GM19438 (cell line): ENCODE measurements at regions not wholly inside any gene's neighbourhood (a gene's known extent, or its start where the extent isn't known, plus 50 kb on each side); places are given as distances from the start of the nearest gene placed in this dataset.

Experiments
- ATAC-seq: cut with Tn5 transposase; IDR thresholded peaks from one replicate; pipeline ENCODE4 v1.9.1; 2021; ENCODE audit warnings: low read depth; ENCODE audit not compliant: unreplicated experiment

DNA sequence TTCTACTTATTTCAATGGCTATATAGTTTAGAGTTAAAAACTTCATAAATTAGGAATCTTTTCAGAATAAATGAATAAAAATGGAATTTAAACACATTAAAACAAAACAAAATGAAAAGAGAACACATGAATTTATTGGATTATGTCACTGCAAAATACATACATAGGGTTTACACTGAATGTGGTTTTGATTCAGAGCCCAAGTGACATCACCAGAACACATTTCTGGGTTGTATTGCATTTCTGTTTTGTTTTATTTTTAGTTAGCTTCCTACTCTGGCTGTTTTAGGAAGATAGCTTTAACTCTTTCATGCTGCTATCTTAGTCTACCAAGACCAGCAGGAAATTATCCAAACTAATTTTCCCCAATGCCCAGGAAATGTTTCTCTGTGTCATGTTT is 1935.0 kb downstream of the EFNA5 start:
- no peak for ATAC-seq

DNA sequence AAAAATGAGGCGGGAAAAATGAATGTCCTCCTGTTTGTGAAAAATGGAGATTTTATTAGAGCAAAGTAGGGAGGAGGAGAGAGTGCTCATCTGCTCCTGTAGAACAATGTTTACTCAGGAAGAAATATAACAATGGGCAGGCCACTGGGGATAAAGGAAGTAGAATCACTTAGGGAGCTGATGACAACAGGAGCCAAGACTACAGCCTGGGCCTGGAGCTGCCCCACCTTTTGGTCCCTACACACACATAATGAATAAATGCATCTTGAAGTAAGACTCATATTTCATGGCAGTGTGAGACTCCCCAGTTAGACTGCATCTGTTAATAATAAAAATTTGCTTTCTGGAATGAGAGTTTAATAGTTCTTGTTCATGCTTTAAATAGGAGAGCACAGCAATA is 1939.8 kb downstream of the EFNA5 start:
- no peak for ATAC-seq

DNA sequence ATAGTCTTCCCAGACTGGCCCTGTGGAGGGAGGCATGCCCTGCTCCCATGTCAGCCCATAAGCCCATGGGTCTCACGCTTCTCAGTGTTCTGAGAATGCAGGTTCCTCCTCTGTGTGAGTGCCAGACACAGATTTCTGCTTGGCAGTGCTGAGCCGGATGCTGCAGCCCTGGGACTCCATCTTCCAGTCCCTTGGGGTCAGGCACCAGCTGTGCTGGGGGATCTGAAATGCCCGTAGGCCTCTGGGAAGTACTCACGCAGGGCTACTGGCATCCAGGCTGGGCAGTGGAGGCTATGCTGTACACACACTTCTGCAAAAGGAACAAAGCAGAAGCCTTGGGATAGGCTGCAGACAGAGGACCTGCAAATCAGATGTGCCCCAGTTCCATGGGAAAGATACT is 1944.6 kb downstream of the EFNA5 start:
- no peak for ATAC-seq

DNA sequence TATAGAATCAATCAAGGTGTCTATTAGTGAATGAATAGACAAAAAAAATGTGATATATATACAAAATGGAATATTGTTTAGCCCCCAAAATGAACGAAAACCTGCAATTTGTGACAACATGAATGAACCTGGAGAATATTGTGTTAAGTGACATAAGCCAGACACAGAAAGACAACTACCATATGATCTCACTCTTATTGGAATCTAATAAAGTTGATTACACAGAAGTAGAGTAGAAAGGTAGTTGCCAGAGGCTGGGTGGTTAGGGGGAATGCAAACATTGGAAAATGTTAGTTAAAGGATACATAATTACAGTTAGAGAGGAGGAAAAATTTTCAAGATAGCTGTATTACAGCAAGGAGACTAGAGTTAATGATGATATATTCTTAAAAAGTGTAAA is 1962.3 kb downstream of the EFNA5 start:
- ATAC-seq: no peak

DNA sequence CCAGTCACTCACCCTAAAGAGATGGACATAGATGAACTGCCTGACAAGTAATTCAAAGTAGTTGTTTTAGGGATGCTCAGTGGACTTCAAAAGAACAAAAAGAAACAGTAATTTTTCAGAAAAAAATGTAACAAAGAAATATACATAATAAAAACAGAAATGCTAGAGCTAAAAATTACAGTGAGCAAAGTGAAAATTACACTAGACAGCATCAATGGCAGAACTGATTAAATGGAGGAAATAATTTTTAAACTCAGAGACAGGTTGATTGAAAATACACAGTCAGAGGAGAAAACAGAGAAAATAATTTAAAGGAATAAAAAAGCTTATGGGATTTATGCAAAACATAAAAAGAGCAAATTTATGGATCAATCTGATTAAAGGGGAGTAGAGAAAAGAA is 1968.4 kb downstream of the EFNA5 start:
- ATAC-seq: no peak

DNA sequence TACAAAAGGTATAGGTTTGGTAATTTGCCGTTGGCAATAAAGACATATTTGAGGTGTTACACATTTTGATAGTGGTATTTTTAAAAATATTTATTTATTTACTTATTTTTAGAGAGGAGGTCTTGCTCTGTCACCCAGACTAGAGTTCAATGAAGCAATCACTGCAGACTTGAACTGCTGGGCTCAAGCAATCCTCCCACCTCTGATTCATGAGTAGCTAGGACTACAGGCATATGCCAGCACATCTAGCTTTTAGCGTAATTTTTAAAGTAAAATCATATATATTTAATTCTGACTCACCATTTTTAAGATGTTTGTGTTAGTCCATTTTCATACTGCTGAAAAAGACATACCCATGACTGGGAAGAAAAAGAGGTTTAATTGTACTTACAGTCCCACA is 1974.3 kb downstream of the EFNA5 start:
- no peak for ATAC-seq

DNA sequence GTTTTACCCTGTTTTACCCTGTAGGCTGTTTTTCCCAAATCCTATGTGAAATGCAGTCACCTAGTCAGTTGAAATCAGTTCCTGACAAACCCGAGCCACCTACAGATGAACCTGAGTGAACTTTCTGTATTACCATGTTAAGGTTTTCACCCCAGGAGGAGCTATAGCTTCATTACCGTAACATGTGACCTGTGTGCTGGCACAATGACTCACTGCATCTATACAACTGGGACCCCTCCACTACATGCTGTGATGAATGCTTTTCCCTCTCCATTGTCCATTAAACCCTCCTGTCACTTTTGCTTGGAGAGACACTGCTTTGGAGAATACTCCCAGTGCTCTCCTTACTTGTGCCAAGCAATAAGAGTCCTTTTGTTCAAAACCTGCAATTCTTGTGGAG is 1974.8 kb downstream of the EFNA5 start:
- ATAC-seq: no peak

DNA sequence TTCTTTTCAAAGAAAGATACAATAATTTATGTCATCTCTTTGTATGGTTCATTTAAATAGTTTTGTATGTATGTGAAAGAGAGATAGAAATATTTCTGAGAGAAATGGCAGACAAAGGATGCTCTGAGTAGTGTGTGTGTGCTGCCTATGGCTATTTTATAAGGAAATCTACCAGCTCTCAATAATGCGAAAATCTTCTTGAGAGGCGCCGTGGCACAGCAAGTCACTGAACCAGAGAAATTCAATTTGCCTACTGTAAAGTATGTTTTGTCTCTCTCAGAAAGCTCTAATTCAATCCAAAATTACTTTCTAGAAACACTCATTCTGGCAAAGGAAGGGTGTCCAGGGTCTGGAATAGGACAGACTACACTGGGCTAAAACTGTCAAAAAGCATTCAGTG is 1981.1 kb downstream of the EFNA5 start:
- no peak for ATAC-seq

DNA sequence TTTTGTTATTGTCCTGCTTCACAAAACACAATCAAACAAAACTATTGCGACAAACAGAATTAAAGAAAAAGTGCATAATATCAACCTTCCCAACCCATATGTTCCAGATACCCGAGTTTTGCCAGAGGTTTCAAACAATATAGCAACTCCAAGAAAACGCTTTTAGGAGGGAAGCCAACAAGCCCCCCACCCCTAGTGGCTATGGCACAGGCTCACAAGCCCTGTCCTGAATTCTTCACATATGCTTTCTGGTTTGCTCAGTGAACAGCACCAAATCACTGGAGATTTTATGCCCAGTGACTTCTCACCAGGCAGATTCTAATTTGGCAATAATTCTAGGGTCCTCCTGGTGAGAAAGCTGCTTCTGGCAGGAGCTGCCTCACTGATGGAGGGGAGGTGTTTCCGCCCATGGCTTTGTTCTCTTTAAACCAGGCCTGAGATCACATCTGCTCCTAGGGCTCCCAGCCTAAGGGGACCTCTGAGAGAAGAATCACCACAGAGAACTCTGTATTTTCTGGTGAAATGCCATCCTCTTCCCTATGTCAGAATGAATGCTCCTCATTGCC is 1982.4 kb downstream of the EFNA5 start:
- no peak for ATAC-seq

DNA sequence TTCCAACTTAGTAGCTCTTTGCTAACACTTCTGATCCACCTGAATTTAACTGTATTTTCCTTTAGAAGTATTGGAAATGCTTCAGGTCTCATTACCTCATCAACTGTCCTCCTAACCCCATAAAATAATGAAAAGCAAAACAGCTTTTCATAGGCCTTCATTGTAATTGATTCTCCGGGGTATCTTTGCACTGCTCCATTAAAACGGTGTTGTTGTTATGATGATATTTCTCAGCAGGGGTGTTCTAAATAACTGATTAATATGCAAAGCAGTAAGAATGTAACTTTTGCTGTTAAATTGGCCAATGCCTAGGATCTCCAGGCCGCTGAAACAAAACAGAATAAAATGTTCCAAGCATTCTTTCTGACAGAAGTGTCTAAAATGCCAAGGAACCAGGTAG is 1983.2 kb downstream of the EFNA5 start:
- ATAC-seq: no peak

DNA sequence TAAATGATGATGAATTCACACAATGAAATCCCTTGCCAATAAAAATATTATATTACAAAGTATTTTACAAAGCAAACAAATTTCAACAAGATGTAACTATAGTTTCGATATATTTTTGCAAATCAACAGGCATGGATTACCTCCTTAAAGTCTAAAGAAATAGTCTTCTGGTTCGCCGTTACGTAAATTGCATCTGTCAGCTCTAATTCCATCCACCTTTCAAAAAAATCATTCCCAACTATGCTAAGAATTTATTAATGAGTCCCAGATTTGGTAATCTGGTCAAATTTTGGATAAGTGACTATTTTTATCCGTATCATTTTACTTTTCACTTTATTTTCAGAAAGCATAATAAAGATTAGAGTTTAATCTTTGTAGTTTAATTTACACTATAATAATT is 1984.9 kb downstream of the EFNA5 start:
- no peak for ATAC-seq

DNA sequence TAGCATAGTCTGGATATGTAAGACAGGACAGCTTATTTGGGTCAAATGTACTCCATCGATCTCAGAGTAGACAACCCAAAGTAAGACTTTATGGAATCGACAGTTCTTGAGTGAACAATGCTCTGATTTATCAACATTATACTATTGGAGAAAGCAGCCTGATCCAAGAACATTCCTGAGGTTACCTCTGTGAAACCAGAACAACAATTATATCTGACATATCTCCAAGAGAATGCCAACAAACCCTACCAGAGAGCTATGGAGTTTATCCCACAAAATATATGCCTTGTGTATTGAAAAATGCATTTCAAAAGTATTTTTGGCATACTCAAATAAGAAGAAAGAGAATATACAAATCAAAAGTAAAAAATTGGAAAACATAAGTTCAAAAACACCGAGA is 1985.9 kb downstream of the EFNA5 start:
- ATAC-seq: no peak

DNA sequence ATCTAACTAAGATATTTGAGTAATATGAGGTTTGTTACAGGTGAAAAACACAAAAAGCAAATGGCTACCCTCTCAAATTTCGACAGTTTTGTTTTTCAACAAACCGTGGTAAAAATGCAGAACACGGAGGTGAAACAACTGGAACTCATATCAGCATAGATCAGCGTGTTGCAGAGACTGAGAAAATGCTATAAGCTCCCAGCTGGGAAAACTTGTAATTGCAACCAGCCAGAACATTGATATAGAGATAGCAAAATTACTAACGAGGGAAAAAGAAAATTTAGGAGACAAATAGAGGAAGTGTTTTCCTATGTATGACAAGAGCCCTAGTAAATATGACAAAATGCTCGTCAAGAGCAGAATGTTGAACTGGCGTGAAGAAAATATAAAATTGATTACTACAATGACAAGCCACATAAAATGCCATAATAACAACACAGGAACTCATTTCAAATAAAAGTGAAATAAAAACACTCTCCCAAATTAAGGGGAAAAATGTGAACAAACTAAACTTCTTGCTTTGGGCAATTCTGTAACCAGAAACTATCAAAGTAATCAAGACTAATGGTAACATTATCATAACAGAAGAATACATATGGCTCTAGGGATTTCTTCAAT is 1989.8 kb downstream of the EFNA5 start:
- ATAC-seq: no peak

DNA sequence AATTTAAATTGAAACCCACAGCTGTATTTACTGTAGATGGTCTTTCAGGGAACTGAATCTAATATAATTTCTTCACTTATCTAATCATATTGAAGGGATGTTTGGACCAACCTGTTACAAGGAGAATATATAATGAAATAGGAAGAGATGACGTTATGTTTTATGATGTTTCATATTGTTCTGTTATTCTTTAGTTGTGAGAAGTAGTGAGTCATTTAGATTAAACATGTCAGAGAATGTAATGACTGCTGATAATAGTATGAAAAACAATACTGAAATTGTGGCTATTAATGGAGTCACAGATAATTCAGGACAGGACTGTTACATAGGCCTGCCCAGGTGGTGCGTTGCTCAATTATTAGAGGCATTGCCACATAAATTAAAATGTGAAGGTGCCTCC is 1993.4 kb downstream of the EFNA5 start:
- no peak for ATAC-seq

DNA sequence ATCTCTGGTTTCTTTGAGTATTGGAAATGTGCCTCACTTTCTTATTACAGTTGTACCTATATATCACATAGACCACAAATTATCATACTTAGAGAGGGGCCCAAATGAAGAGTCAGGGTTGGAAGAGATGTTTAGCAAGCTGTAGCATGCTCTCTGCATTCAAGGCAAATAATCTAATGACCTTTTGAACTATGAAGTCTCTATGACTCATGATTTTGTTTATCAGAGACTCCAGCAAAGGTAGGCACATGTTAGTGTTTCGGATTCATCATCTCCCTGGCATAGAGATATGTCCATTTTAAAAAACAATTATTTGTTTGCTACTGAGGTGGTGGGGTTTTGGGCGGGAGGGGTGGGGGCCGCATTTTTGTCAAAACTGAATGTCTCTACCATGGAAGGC is 2000.1 kb downstream of the EFNA5 start:
- no peak for ATAC-seq

DNA sequence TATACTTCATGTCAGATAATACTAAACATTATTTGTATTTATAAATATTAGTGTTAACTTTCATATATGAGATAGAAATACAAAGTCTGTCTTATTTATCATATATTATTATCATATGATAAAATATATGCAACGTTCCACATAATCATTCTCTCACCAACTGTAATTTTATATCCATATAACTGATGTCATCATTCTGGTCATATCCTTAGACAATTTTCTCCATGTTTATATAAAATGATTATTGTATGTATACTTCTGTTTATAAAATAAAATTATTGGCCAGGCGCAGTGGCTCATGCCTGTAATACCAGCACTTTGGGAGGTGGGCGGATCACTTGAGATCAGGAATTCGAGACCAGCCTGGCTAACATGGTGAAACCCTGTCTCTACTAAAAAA is 2007.1 kb downstream of the EFNA5 start:
- no peak for ATAC-seq

DNA sequence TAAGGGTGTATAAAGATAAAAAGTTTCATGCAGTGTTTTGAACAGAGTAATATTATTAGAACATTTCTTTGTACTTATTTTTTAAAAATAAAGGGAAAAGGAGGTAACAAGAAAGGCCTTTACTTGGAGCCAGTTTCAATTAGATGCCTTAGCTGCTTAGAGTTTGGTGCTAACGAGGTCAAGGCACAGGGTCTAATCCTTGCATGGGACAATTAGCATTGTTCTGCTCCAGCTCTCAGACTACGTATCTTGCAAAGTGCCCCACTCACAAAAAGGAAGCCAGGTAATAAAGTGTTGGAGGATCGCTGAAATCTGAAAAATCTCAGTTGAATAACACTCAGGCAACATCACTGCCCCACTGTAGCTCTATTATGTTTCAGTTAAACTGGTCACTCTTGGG is 2011.3 kb downstream of the EFNA5 start:
- no peak for ATAC-seq

DNA sequence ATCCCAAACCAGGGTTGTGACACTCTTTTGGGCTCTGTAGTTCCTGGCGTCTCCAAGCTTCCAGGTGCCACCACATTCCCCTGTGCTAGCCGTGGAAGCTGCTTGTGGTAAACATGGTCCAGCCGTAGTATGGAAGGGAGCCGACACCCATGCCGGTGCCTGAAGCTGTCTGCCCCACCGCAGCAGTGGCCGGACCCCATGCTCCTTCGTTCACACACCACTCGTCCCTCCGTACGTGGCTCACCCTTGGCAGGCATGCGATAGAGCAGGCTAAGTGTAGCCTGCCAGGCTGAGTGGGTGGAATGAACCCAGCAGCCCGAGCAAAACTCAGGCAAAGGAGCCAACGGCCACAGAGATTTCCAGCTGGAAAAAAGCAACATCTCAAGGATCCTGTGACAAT is 2030.4 kb downstream of the EFNA5 start:
- ATAC-seq: no peak

DNA sequence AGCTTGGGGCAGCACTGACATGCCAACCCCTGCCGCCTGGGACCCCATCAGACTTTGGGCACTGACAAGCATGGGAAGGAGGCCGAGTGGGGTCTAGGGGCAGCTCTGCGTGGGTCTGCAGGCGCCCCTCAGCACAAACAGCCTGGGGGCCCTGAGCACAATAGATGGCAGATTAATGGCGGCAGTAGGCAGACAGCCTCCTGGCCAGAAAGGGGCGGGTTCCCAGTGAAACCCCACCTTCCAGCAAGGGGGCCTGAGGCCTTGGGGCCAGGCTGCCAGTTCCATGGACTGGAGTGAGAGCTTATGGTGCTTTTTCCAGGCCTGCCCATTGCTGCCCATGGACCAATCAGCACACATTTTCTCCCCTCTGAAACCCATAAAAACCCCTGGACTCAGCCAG is 2031.2 kb downstream of the EFNA5 start:
- no peak for ATAC-seq

DNA sequence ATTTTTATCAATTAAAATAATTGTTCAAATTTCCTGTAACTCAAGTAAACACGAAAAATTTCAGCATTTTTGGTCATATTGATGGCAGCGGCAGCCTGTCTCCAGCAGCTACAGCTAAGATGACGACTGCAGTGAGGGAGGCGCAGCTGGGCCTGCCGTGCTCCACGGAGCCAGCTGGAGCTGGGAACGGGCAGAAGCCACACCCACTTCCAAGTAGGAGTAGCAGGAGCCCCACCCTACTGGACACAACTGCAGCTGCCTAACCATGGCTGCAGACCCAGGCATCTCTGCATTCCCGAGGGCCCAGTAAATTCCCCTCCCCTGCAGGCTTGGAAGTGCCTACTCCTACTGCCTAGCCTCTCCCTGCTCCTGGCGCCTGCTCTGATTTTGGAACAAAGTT is 2031.7 kb downstream of the EFNA5 start:
- ATAC-seq: no peak

DNA sequence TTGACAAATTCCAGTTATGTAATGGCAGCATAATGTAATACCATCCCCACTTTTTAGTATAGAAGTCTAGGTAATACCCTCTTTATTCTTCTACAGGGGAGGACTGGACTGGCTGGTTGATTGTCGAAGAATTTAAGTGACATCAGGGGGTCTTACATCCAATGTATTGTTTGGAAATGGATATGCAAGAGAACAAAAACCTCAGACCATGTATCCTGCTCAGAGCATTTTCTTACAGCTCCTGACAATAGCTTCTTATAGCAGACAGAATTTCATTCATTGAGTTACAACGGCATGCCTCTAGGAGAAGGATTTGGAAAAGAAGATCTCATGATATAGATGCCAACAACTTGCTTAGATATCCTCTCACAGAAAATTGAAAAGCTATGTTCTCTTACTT is 2032.3 kb downstream of the EFNA5 start:
- ATAC-seq: no peak

DNA sequence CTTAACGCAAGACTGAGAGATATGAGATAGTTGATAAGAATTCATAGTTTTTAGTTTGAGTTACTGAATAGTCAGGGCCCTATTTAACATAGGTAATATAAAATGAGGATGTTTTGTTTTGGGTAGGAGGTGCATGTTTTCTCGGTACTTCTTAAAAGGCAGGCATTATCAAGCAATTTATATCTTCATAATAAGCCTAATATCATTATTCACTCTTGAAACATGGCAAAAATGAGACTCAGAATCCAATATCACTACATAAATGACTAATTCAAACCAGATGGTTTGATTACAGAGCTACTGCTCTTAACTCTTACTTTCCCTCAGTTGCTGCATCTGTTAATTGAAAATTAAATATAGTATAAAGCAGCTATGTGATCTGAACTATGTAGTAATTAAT is 2038.7 kb downstream of the EFNA5 start:
- ATAC-seq: no peak

DNA sequence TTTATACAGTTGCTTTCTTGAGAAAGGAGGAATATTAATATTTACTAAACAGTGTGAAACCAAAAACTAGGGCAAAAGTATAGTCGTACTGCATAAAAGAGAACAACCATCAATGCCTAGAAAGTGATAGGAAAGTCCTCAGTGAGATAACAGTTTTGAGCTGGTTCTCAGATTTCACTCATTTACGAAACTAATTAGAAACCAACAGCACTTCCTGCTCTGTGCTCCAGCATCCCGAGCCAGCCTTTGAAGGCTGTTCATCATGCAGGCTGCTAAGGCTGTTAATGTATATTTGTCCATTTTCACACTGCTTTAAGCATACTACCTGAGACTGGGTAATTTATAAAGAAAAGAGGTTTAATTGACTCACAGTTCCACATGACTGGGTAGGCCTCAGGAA is 2039.9 kb downstream of the EFNA5 start:
- ATAC-seq: no peak
